ENCODE measurements at regions not wholly inside any gene's neighbourhood (a gene's known extent, or its start where the extent isn't known, plus 50 kb on each side); places are given as distances from the start of the nearest gene placed in this dataset.

DNA sequence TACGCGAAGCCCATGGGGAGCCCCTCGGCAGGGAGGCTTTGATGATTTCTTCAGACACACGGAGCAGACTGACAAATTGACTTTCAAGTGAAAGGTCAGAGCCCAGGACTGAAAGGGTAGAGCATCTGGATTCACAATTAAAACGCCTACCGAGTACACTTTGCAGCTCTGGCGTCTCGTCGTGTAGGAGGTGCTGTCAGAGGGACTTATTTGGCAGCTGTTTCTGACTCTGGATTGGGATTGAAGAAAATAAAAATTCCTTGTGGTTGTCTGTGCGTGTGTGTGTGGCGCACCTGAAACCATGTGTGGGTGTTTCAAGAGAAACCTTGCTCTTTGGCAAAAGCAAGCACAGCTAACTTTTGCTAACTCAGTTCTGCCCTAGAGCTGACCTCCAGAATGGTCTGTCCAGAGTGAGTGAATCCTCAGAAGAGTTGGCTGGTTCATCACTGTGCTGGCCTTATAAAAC is 348.7 kb downstream of the HLX start:
- Histone ChIP-seq H3K4me3 (ENCODE audit: low read depth in 1 of 3, low read length in 3 of 3) (no peak overlapping the region), H3K36me3 (ENCODE audit: control insufficient read depth in 3 of 3, insufficient read depth in 2 of 3, low read depth in 1 of 3, low read length in 3 of 3) (no peaks in the 10 kb centered on the region), H3K9me3 (ENCODE audit: control insufficient read depth in 2 of 2, insufficient read depth in 1 of 2, low read depth in 1 of 2, low read length in 1 of 2) (peaks cover 0 to 4% of the 10 kb centered on the region in 2 donors), H3K27ac (ENCODE audit: low read depth in 1 of 3, low read length in 2 of 3) (no peak overlapping the region), H3K27me3 (ENCODE audit: control insufficient read depth in 3 of 3, insufficient read depth in 3 of 3, low read length in 3 of 3) (no peaks in the 10 kb centered on the region), H3K4me1 (ENCODE audit: control insufficient read depth in 3 of 3, insufficient read depth in 2 of 3, low read depth in 1 of 3, low read length in 2 of 3) (no peaks in the 10 kb centered on the region)
- WGBS, 3 donors, result 26 to 47% (median 40%) methylated on average over 11 of the region's 11 CpGs
- FAIRE-seq, result no peak
- DNase-seq, result no peak

- 16 to 24% (median 19%) methylated on average over 5 of the region's 5 CpGs for WGBS, 3 donors
- H3K4me3 ChIP-seq (ENCODE audit: low read depth in 1 of 3, low read length in 3 of 3), result no peak overlapping the region
- DNase-seq, result no peak
- H3K27me3 ChIP-seq (ENCODE audit: control insufficient read depth in 3 of 3, insufficient read depth in 3 of 3, low read length in 3 of 3), result no peaks in the 10 kb centered on the region
- FAIRE-seq, result no peak
- no peaks in the 10 kb centered on the region for H3K36me3 ChIP-seq (ENCODE audit: control insufficient read depth in 3 of 3, insufficient read depth in 2 of 3, low read depth in 1 of 3, low read length in 3 of 3)
- H3K27ac ChIP-seq (ENCODE audit: low read depth in 1 of 3, low read length in 2 of 3), result no peak overlapping the region
- H3K4me1 ChIP-seq (ENCODE audit: control insufficient read depth in 3 of 3, insufficient read depth in 2 of 3, low read depth in 1 of 3, low read length in 2 of 3), result no peaks in the 10 kb centered on the region
- peaks cover 0 to 4% of the 10 kb centered on the region in 2 donors for H3K9me3 ChIP-seq (ENCODE audit: control insufficient read depth in 2 of 2, insufficient read depth in 1 of 2, low read depth in 1 of 2, low read length in 1 of 2)
Measured at GRCh38 chr1:221228594-221228993, 349.4 kb downstream of the HLX start.

- H3K4me1 ChIP-seq (ENCODE audit: control insufficient read depth in 3 of 3, insufficient read depth in 2 of 3, low read depth in 1 of 3, low read length in 2 of 3), result no peaks in the 10 kb centered on the region
- H3K27me3 ChIP-seq (ENCODE audit: control insufficient read depth in 3 of 3, insufficient read depth in 3 of 3, low read length in 3 of 3), result no peaks in the 10 kb centered on the region
- H3K9me3 ChIP-seq (ENCODE audit: control insufficient read depth in 2 of 2, insufficient read depth in 1 of 2, low read depth in 1 of 2, low read length in 1 of 2), result no peaks in the 10 kb centered on the region
- H3K4me3 ChIP-seq (ENCODE audit: low read depth in 1 of 3, low read length in 3 of 3), result no peak overlapping the region
- 30 to 43% (median 40%) methylated on average over 1 of the region's 1 CpG for WGBS, 3 donors
- H3K27ac ChIP-seq (ENCODE audit: low read depth in 1 of 3, low read length in 2 of 3), result no peak overlapping the region
- FAIRE-seq, result no peak
- H3K36me3 ChIP-seq (ENCODE audit: control insufficient read depth in 3 of 3, insufficient read depth in 2 of 3, low read depth in 1 of 3, low read length in 3 of 3), result no peaks in the 10 kb centered on the region
- DNase-seq, result no peak
Measured at GRCh38 chr1:221230605-221231004, 351.4 kb downstream of the HLX start.

DNA sequence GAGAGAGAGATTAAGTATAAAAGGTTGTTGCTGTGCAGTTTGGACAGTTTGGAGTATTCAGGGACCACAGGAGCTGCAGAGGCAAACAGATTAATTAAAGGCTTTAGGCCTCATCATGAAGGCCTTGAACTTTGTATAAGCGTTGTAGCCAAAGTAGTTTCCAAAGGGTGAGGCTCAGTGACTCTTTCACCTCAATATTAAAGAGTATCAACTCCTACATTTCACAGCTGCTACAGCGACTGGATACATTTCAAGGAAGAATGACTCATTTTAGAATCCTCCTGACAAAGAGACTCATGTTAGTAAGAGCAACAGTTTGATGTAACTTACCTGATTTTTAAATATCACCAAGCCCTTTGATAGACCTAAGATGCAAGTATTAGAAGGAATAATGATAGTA is 355.5 kb downstream of the HLX start:
- Histone ChIP-seq H3K4me3 (ENCODE audit: low read depth in 1 of 3, low read length in 3 of 3) (no peak overlapping the region), H3K9me3 (ENCODE audit: control insufficient read depth in 2 of 2, insufficient read depth in 1 of 2, low read depth in 1 of 2, low read length in 1 of 2) (no peaks in the 10 kb centered on the region), H3K27me3 (ENCODE audit: control insufficient read depth in 3 of 3, insufficient read depth in 3 of 3, low read length in 3 of 3) (no peaks in the 10 kb centered on the region), H3K4me1 (ENCODE audit: control insufficient read depth in 3 of 3, insufficient read depth in 2 of 3, low read depth in 1 of 3, low read length in 2 of 3) (no peaks in the 10 kb centered on the region), H3K27ac (ENCODE audit: low read depth in 1 of 3, low read length in 2 of 3) (no peak overlapping the region), H3K36me3 (ENCODE audit: control insufficient read depth in 3 of 3, insufficient read depth in 2 of 3, low read depth in 1 of 3, low read length in 3 of 3) (no peaks in the 10 kb centered on the region)
- WGBS, 3 donors, result 58 to 75% (median 74%) methylated on average over 2 of the region's 2 CpGs
- DNase-seq (no peak), FAIRE-seq (no peak)

DNA sequence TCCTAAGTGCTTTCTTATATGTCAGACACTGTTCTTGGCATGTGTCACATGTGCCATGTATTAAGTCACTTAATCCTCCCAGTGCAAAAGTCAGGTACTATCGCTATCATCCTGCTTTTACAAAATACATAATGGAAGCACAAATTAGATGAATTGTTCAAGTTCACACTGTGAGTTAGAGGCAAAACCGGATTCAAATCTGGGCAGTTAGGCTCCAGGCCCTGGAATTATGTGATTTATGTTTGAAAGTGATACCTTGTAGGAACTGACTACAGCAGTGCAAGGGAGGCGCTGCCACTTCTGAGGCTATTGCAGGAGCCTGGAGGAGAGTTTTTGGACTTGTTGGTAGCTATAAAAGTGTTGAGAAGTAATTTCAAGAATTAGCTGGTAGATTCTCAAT is 358.3 kb downstream of the HLX start:
- 84 to 89% (median 86%) methylated on average over 3 of the region's 3 CpGs for WGBS, 3 donors

GRCh38 chr1:221239181-221239580 is 359.9 kb downstream of the HLX start:
- Histone ChIP-seq H3K4me1 (ENCODE audit: control insufficient read depth in 3 of 3, insufficient read depth in 2 of 3, low read depth in 1 of 3, low read length in 2 of 3) (no peaks in the 10 kb centered on the region), H3K27ac (ENCODE audit: low read depth in 1 of 3, low read length in 2 of 3) (no peak overlapping the region), H3K27me3 (ENCODE audit: control insufficient read depth in 3 of 3, insufficient read depth in 3 of 3, low read length in 3 of 3) (no peaks in the 10 kb centered on the region), H3K4me3 (ENCODE audit: low read depth in 1 of 3, low read length in 3 of 3) (no peak overlapping the region), H3K9me3 (ENCODE audit: control insufficient read depth in 2 of 2, insufficient read depth in 1 of 2, low read depth in 1 of 2, low read length in 1 of 2) (no peaks in the 10 kb centered on the region), H3K36me3 (ENCODE audit: control insufficient read depth in 3 of 3, insufficient read depth in 2 of 3, low read depth in 1 of 3, low read length in 3 of 3) (no peaks in the 10 kb centered on the region)
- FAIRE-seq (no peak), DNase-seq (no peak)
- 72 to 81% (median 79%) methylated on average over 4 of the region's 4 CpGs for WGBS, 3 donors

More for the DNA sequence above, 358.3 kb downstream of the HLX start:
- no peak overlapping the region for H3K4me3 ChIP-seq (ENCODE audit: low read depth in 1 of 3, low read length in 3 of 3)
- H3K9me3 ChIP-seq (ENCODE audit: control insufficient read depth in 2 of 2, insufficient read depth in 1 of 2, low read depth in 1 of 2, low read length in 1 of 2), result no peaks in the 10 kb centered on the region
- H3K4me1 ChIP-seq (ENCODE audit: control insufficient read depth in 3 of 3, insufficient read depth in 2 of 3, low read depth in 1 of 3, low read length in 2 of 3), result no peaks in the 10 kb centered on the region
- no peaks in the 10 kb centered on the region for H3K36me3 ChIP-seq (ENCODE audit: control insufficient read depth in 3 of 3, insufficient read depth in 2 of 3, low read depth in 1 of 3, low read length in 3 of 3)
- DNase-seq (no peak), FAIRE-seq (no peak)
- no peaks in the 10 kb centered on the region for H3K27me3 ChIP-seq (ENCODE audit: control insufficient read depth in 3 of 3, insufficient read depth in 3 of 3, low read length in 3 of 3)
- no peak overlapping the region for H3K27ac ChIP-seq (ENCODE audit: low read depth in 1 of 3, low read length in 2 of 3)

- Histone ChIP-seq H3K36me3 (ENCODE audit: control insufficient read depth in 3 of 3, insufficient read depth in 2 of 3, low read depth in 1 of 3, low read length in 3 of 3) (no peaks in the 10 kb centered on the region), H3K4me1 (ENCODE audit: control insufficient read depth in 3 of 3, insufficient read depth in 2 of 3, low read depth in 1 of 3, low read length in 2 of 3) (no peaks in the 10 kb centered on the region), H3K4me3 (ENCODE audit: low read depth in 1 of 3, low read length in 3 of 3) (no peak overlapping the region), H3K27ac (ENCODE audit: low read depth in 1 of 3, low read length in 2 of 3) (no peak overlapping the region), H3K27me3 (ENCODE audit: control insufficient read depth in 3 of 3, insufficient read depth in 3 of 3, low read length in 3 of 3) (no peaks in the 10 kb centered on the region), H3K9me3 (ENCODE audit: control insufficient read depth in 2 of 2, insufficient read depth in 1 of 2, low read depth in 1 of 2, low read length in 1 of 2) (no peaks in the 10 kb centered on the region)
- FAIRE-seq, result no peak
- WGBS, 3 donors, result 83 to 86% (median 84%) methylated on average over 9 of the region's 9 CpGs
- no peak for DNase-seq
Measured at GRCh38 chr1:221239792-221240191, 360.5 kb downstream of the HLX start.

- no peak overlapping the region for H3K27ac ChIP-seq (ENCODE audit: low read depth in 1 of 3, low read length in 2 of 3)
- FAIRE-seq (no peak), DNase-seq (no peak)
- 67 to 90% (median 85%) methylated on average over 1 of the region's 1 CpG for WGBS, 3 donors
- no peak overlapping the region for H3K4me3 ChIP-seq (ENCODE audit: low read depth in 1 of 3, low read length in 3 of 3)
- H3K9me3 ChIP-seq (ENCODE audit: control insufficient read depth in 2 of 2, insufficient read depth in 1 of 2, low read depth in 1 of 2, low read length in 1 of 2), result no peaks in the 10 kb centered on the region
- H3K36me3 ChIP-seq (ENCODE audit: control insufficient read depth in 3 of 3, insufficient read depth in 2 of 3, low read depth in 1 of 3, low read length in 3 of 3), result no peaks in the 10 kb centered on the region
- H3K4me1 ChIP-seq (ENCODE audit: control insufficient read depth in 3 of 3, insufficient read depth in 2 of 3, low read depth in 1 of 3, low read length in 2 of 3), result no peaks in the 10 kb centered on the region
- no peaks in the 10 kb centered on the region for H3K27me3 ChIP-seq (ENCODE audit: control insufficient read depth in 3 of 3, insufficient read depth in 3 of 3, low read length in 3 of 3)
Measured at GRCh38 chr1:221240690-221241089, 361.4 kb downstream of the HLX start.

DNA sequence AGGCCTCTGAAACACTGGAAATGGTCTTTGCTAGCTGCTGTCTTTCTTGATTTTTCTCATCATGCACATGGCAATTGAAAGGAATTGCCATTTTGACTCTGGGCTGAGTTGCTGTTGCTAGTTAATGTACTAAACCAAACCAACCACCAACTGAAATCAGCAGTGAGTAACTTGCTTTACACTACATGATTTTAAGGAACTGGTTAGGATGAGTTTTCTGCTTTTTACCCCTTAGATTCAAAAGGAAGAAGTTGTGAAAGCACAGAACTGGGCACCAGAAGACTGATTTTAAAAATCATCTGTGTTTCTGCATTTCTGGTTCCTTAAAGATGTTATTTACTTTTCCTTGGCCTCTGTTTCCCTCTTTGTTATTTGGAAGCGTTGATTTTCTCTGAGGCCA is 361.9 kb downstream of the HLX start:
- Histone ChIP-seq H3K27me3 (ENCODE audit: control insufficient read depth in 3 of 3, insufficient read depth in 3 of 3, low read length in 3 of 3) (no peaks in the 10 kb centered on the region), H3K36me3 (ENCODE audit: control insufficient read depth in 3 of 3, insufficient read depth in 2 of 3, low read depth in 1 of 3, low read length in 3 of 3) (no peaks in the 10 kb centered on the region), H3K9me3 (ENCODE audit: control insufficient read depth in 2 of 2, insufficient read depth in 1 of 2, low read depth in 1 of 2, low read length in 1 of 2) (no peaks in the 10 kb centered on the region), H3K27ac (ENCODE audit: low read depth in 1 of 3, low read length in 2 of 3) (no peak overlapping the region), H3K4me1 (ENCODE audit: control insufficient read depth in 3 of 3, insufficient read depth in 2 of 3, low read depth in 1 of 3, low read length in 2 of 3) (no peaks in the 10 kb centered on the region), H3K4me3 (ENCODE audit: low read depth in 1 of 3, low read length in 3 of 3) (no peak overlapping the region)
- 78 to 94% (median 88%) methylated on average over 1 of the region's 1 CpG for WGBS, 3 donors
- DNase-seq, result no peak
- FAIRE-seq, result no peak
